Stomach (tissue), 4 donors: ENCODE measurements at regions not wholly inside any gene's neighbourhood (a gene's known extent, or its start where the extent isn't known, plus 50 kb on each side); places are given as distances from the start of the nearest gene placed in this dataset.

Source experiments
- CTCF ChIP-seq, 7 experiments: fragments of 450-650 bp in 4 of 7; fragments of 200-600 bp in 3 of 7; sonication (generic) in 3 of 7; IDR thresholded peaks; one replicate each; pipeline ENCODE4 v1.5.1; 2016 to 2019; ENCODE audit warnings: antibody characterized with exemption in 7 of 7, control low read depth in 2 of 7, mild to moderate bottlenecking in 1 of 7
- EP300 ChIP-seq: sonication (generic); formaldehyde crosslinking; IDR thresholded peaks from one replicate; pipeline ENCODE4 v1.6.1; 2017; ENCODE audit warnings: antibody characterized with exemption
- POLR2A ChIP-seq, 4 donors: fragments of 450-650 bp; IDR thresholded peaks; one replicate each; pipeline ENCODE4 v1.6.1; 2016; ENCODE audit warnings: antibody characterized with exemption in 4 of 4, control low read depth in 2 of 4, mild to moderate bottlenecking in 1 of 4, moderate library complexity in 1 of 4
- POLR2AphosphoS5 ChIP-seq, 3 donors: sonication (generic); formaldehyde crosslinking; IDR thresholded peaks; one replicate each; pipeline ENCODE4 v1.6.1; 2016; ENCODE audit warnings: antibody characterized with exemption in 3 of 3

- no peak for TF ChIP-seq POLR2A (IDR thresholded peaks at IDR 0.05)
- no peak for TF ChIP-seq CTCF (IDR thresholded peaks at IDR 0.05)
- no peak for TF ChIP-seq EP300
- no peak for TF ChIP-seq POLR2AphosphoS5 (IDR thresholded peaks at IDR 0.05)
These were observed 75.6 kb downstream of the FOXL3 start for GRCh38 chr7:365593-365992.
